ENCODE measurements at regions not wholly inside any gene's neighbourhood (a gene's known extent, or its start where the extent isn't known, plus 50 kb on each side); places are given as distances from the start of the nearest gene placed in this dataset.

DNA sequence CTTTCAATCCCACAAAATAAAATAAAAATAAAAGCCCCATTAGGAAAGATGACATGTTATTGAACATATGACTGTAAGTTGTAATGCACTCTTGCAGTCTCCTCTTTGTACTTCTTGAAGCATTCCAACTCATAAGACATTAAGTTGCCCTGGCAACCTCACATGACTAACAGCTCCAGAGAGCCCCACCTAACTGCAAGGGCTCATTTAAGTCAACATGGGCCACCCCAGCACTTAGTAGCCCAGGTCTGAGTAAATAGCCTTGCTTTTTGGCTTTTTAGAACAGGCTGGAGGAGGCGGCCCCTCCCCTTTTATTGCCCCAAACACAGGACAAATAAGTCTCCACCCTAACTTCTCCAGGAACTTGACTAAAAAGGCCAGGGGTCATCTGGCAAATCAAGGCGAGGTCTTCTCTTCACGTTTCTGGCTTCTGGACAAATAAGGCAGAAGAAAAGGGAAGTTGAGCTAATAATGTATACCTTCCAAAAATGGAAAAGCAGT, 135.1 kb downstream of the TMCO5A start:
- Histone ChIP-seq H3K27ac (peak overlapping the region; percentile 23 to 74; a peak in 5 of 6 replicates), H3K4me1 (peaks cover 25% of the 10 kb centered on the region), H3K4me3 (peak overlapping the region; percentile 24; the same call in 2 of the 3 replicates), H3K4me2 (peak overlapping the region; percentile 84), H3K9me3 (no peaks in the 10 kb centered on the region)
- DNase-seq (ENCODE audit: low read depth in 1 of 2, low spot score in 1 of 2): peak; percentile 25 to 49
- peak in 1 of 2 experiments; percentile 66; a peak in 3 of 6 replicates for ATAC-seq
- ChIA-PET CTCF (interaction anchor here (1.1 to 1.6 kb wide), 3 partner anchors 8 to 158 kb away, joined by 3 read pairs; no protein-coding TSS in a partner anchor), POLR2A (interaction anchor here (2.1 kb wide), 1 partner anchor 183 kb away, joined by 14 read pairs; the partner anchor contains the start of gene SPRED1)
- no peak for FAIRE-seq
- 12% methylated on average over 3 of the region's 3 CpGs for WGBS (ENCODE audit: missing lambda C conversion rate)
- TF ChIP-seq, protein P1, sequence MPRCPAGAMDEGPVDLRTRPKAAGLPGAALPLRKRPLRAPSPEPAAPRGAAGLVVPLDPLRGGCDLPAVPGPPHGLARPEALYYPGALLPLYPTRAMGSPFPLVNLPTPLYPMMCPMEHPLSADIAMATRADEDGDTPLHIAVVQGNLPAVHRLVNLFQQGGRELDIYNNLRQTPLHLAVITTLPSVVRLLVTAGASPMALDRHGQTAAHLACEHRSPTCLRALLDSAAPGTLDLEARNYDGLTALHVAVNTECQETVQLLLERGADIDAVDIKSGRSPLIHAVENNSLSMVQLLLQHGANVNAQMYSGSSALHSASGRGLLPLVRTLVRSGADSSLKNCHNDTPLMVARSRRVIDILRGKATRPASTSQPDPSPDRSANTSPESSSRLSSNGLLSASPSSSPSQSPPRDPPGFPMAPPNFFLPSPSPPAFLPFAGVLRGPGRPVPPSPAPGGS (IDR thresholded peaks at IDR 0.05): no peak
- TF ChIP-seq, protein P2, sequence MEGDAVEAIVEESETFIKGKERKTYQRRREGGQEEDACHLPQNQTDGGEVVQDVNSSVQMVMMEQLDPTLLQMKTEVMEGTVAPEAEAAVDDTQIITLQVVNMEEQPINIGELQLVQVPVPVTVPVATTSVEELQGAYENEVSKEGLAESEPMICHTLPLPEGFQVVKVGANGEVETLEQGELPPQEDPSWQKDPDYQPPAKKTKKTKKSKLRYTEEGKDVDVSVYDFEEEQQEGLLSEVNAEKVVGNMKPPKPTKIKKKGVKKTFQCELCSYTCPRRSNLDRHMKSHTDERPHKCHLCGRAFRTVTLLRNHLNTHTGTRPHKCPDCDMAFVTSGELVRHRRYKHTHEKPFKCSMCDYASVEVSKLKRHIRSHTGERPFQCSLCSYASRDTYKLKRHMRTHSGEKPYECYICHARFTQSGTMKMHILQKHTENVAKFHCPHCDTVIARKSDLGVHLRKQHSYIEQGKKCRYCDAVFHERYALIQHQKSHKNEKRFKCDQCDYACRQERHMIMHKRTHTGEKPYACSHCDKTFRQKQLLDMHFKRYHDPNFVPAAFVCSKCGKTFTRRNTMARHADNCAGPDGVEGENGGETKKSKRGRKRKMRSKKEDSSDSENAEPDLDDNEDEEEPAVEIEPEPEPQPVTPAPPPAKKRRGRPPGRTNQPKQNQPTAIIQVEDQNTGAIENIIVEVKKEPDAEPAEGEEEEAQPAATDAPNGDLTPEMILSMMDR (IDR thresholded peaks at IDR 0.05): no peak
- TF ChIP-seq KDM5A (IDR thresholded peaks at IDR 0.05): no peak
- no peak for TF ChIP-seq HOXB5 (CRISPR knock-in tag; IDR thresholded peaks at IDR 0.05)
- TF ChIP-seq BHLHE40 (IDR thresholded peaks at IDR 0.05; ENCODE audit: low read depth, low read length): no peak
- no peak for TF ChIP-seq FOXS1 (CRISPR knock-in tag; IDR thresholded peaks at IDR 0.05)
- TF ChIP-seq, protein P3, sequence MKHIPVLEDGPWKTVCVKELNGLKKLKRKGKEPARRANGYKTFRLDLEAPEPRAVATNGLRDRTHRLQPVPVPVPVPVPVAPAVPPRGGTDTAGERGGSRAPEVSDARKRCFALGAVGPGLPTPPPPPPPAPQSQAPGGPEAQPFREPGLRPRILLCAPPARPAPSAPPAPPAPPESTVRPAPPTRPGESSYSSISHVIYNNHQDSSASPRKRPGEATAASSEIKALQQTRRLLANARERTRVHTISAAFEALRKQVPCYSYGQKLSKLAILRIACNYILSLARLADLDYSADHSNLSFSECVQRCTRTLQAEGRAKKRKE (CRISPR knock-in tag; IDR thresholded peaks at IDR 0.05; ENCODE audit: low read depth): no peak
- TF ChIP-seq RFX5 (IDR thresholded peaks at IDR 0.05): no peak
- TF ChIP-seq EP300 (IDR thresholded peaks at IDR 0.05): no peak
- TF ChIP-seq CHD4 (IDR thresholded peaks at IDR 0.05; ENCODE audit: borderline replicate concordance): no peak
- TF ChIP-seq ZFP36 (IDR thresholded peaks at IDR 0.05; ENCODE audit: borderline replicate concordance, partially characterized antibody): no peak
- no peak for TF ChIP-seq RAD21 (conservative IDR thresholded peaks at IDR 0.05 in 1 of 2, IDR thresholded peaks at IDR 0.05 in 1 of 2)
- TF ChIP-seq CEBPB (IDR thresholded peaks at IDR 0.05): no peak
- no peak for TF ChIP-seq HEYL (CRISPR knock-in tag; IDR thresholded peaks at IDR 0.05)
- no peak for TF ChIP-seq GATA3 (IDR thresholded peaks at IDR 0.05; ENCODE audit: borderline replicate concordance)
- no peak for TF ChIP-seq FOSL2 (IDR thresholded peaks at IDR 0.05)
- no peak for TF ChIP-seq FOSL2 (CRISPR knock-in tag; IDR thresholded peaks at IDR 0.05)
- TF ChIP-seq CHD2 (IDR thresholded peaks at IDR 0.05; ENCODE audit: low read length, partially characterized antibody): no peak

DNA sequence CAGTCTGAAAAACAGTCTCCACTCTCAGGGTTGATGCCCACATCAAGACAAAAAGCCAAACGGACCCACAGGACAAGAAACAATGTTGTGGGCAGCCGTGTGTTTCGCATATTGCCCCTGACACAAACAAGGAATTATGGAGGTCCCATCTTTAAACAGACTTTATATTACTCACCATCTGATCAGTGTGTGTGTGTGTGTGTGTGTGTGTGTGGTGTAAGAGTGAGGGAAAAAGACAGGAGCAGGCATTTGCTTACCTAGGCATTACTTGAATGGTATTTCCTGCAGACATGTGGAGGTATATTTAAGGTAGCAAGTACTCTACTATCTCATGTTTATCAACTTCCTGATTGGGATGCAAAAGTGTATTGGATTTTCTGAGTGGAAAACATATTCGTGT, 136.3 kb downstream of the TMCO5A start:
- ChIA-PET POLR2A (no interaction called here), CTCF (no interaction called here)
- H3K9me3 ChIP-seq: no peaks in the 10 kb centered on the region
- FAIRE-seq: no peak
- TF ChIP-seq, protein P4, sequence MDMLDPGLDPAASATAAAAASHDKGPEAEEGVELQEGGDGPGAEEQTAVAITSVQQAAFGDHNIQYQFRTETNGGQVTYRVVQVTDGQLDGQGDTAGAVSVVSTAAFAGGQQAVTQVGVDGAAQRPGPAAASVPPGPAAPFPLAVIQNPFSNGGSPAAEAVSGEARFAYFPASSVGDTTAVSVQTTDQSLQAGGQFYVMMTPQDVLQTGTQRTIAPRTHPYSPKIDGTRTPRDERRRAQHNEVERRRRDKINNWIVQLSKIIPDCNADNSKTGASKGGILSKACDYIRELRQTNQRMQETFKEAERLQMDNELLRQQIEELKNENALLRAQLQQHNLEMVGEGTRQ (IDR thresholded peaks at IDR 0.05): no peak
- TF ChIP-seq, protein P5, sequence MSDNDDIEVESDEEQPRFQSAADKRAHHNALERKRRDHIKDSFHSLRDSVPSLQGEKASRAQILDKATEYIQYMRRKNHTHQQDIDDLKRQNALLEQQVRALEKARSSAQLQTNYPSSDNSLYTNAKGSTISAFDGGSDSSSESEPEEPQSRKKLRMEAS (IDR thresholded peaks at IDR 0.05): no peak
- no peak for TF ChIP-seq POLR2A (IDR thresholded peaks at IDR 0.05; ENCODE audit: low read length)
- TF ChIP-seq EHMT2 (IDR thresholded peaks at IDR 0.05; ENCODE audit: low read depth): no peak
- TF ChIP-seq HOXB5 (CRISPR knock-in tag; IDR thresholded peaks at IDR 0.05): no peak
- TF ChIP-seq RNF2 (IDR thresholded peaks at IDR 0.05; ENCODE audit: borderline replicate concordance, low read depth): no peak
- no peak for TF ChIP-seq ZC3H11A (IDR thresholded peaks at IDR 0.05)
- TF ChIP-seq MYC (IDR thresholded peaks at IDR 0.05; ENCODE audit: borderline replicate concordance, low read length): no peak
- no peak for TF ChIP-seq MAFK (IDR thresholded peaks at IDR 0.05; ENCODE audit: partially characterized antibody)
- no peak for TF ChIP-seq ZFP36 (IDR thresholded peaks at IDR 0.05; ENCODE audit: borderline replicate concordance, partially characterized antibody)
- TF ChIP-seq FOSL2 (IDR thresholded peaks at IDR 0.05): no peak
- TF ChIP-seq FOSL2 (CRISPR knock-in tag; IDR thresholded peaks at IDR 0.05): no peak
- no peak for TF ChIP-seq MAZ (IDR thresholded peaks at IDR 0.05; ENCODE audit: borderline replicate concordance, low read depth, low read length)
- TF ChIP-seq HEYL (CRISPR knock-in tag; IDR thresholded peaks at IDR 0.05): no peak
- no peak for TF ChIP-seq NFE2L2 (conservative IDR thresholded peaks at IDR 0.05; ENCODE audit: low read length)
- no peak for TF ChIP-seq ZSCAN20 (CRISPR knock-in tag; IDR thresholded peaks at IDR 0.05)
- TF ChIP-seq EP300 (IDR thresholded peaks at IDR 0.05): no peak
- no peak overlapping the region for H3K27ac ChIP-seq
- ATAC-seq: no peak
- WGBS (ENCODE audit: missing lambda C conversion rate): 93% methylated on average over 4 of the region's 4 CpGs
- H3K4me1 ChIP-seq: peaks cover 25% of the 10 kb centered on the region
- DNase-seq (ENCODE audit: low read depth in 1 of 2, low spot score in 1 of 2): no peak
- no peak overlapping the region for H3K4me3 ChIP-seq
- H3K4me2 ChIP-seq: no peak overlapping the region
